ENCODE measurements at regions not wholly inside any gene's neighbourhood (a gene's known extent, or its start where the extent isn't known, plus 50 kb on each side); places are given as distances from the start of the nearest gene placed in this dataset.

GRCh38 chr6:21844120-21844917, 250.8 kb downstream of the SOX4 start:
- TF ChIP-seq CTCF (IDR thresholded peaks at IDR 0.05) (no peak), POLR2A (IDR thresholded peaks at IDR 0.05) (no peak)

All from breast epithelium (tissue), 3 donors.